Lung microvascular endothelial cell (primary cell): ENCODE measurements at regions not wholly inside any gene's neighbourhood (a gene's known extent, or its start where the extent isn't known, plus 50 kb on each side); places are given as distances from the start of the nearest gene placed in this dataset.
A peak's percentile ranks its signal among the peaks of the same experiment; 100 is the strongest.

Experiments used
- DNase-seq, 2 donors: peaks; one replicate each; pipeline versions ENCODE4 v3.0.0 to v3.0.0-alpha.2; 2010; ENCODE audit warnings: low read depth in 2 of 2

GRCh38 chr2:554444-554843, 122.8 kb downstream of the TMEM18 start:
- DNase-seq = no peak

- no peak for DNase-seq
Measured at GRCh38 chr2:552906-553305, 124.3 kb downstream of the TMEM18 start.

- no peak for DNase-seq
Measured at GRCh38 chr2:551621-552020, 125.6 kb downstream of the TMEM18 start.

GRCh38 chr2:550860-551567, 126.2 kb downstream of the TMEM18 start:
- DNase-seq = no peak

GRCh38 chr2:545711-546650, 131.2 kb downstream of the TMEM18 start:
- DNase-seq = no peak

GRCh38 chr2:545228-545627, 132.0 kb downstream of the TMEM18 start:
- no peak for DNase-seq

GRCh38 chr2:538646-539045, 138.6 kb downstream of the TMEM18 start:
- no peak for DNase-seq

- DNase-seq = no peak
Measured at GRCh38 chr2:535222-535621, 142.0 kb downstream of the TMEM18 start.

GRCh38 chr2:529852-530251, 147.4 kb downstream of the TMEM18 start:
- no peak for DNase-seq

- peak; percentile 7 to 11 for DNase-seq
Measured at GRCh38 chr2:529424-529823, 147.8 kb downstream of the TMEM18 start.

- DNase-seq = no peak
Measured at GRCh38 chr2:527581-527980, 149.6 kb downstream of the TMEM18 start.

GRCh38 chr2:526918-527317, 150.3 kb downstream of the TMEM18 start:
- DNase-seq = no peak

GRCh38 chr2:525611-526010, 151.6 kb downstream of the TMEM18 start:
- no peak for DNase-seq

- DNase-seq = no peak
Measured at GRCh38 chr2:525021-525420, 152.2 kb downstream of the TMEM18 start.

GRCh38 chr2:524442-524841, 152.8 kb downstream of the TMEM18 start:
- DNase-seq = no peak

- DNase-seq = no peak
Measured at GRCh38 chr2:523698-524270, 153.4 kb downstream of the TMEM18 start.

GRCh38 chr2:522776-523175, 154.4 kb downstream of the TMEM18 start:
- no peak for DNase-seq

GRCh38 chr2:521853-522530, 155.2 kb downstream of the TMEM18 start:
- no peak for DNase-seq

GRCh38 chr2:520663-521340, 156.4 kb downstream of the TMEM18 start:
- no peak for DNase-seq

GRCh38 chr2:516944-517343, 160.3 kb downstream of the TMEM18 start:
- DNase-seq = no peak

GRCh38 chr2:516131-516530, 161.1 kb downstream of the TMEM18 start:
- DNase-seq = no peak
